HFF-Myc (cell line): ENCODE measurements at regions not wholly inside any gene's neighbourhood (a gene's known extent, or its start where the extent isn't known, plus 50 kb on each side); places are given as distances from the start of the nearest gene placed in this dataset.

Source experiments
- DNase-seq: peaks from one replicate; pipeline ENCODE4 v3.0.0-alpha.2; 2011; ENCODE audit warnings: low read depth; ENCODE audit errors: extremely low read depth
- H3K4me3 ChIP-seq: replicated peaks from 2 replicates; pipeline ENCODE4 v1.5.1; 2011; ENCODE audit warnings: low read depth, mild to moderate bottlenecking, control low read depth, low read length
- CTCF ChIP-seq: IDR thresholded peaks from 2 replicates; pipeline ENCODE4 v1.5.1; 2012; ENCODE audit warnings: mild to moderate bottlenecking, low read depth, low read length, control low read depth; ENCODE audit errors: missing control alignments

- no peak for TF ChIP-seq CTCF
- no peak overlapping the region for H3K4me3 ChIP-seq
- DNase-seq, result no peak
Observed at GRCh38 chr1:193545171-193545570, 358.8 kb upstream of the B3GALT2 start.

- no peak for TF ChIP-seq CTCF
- DNase-seq, result peak; percentile 86
- H3K4me3 ChIP-seq, result no peak overlapping the region
Observed at GRCh38 chr1:193543259-193543658, 356.8 kb upstream of the B3GALT2 start.

GRCh38 chr1:193542690-193543089, 356.3 kb upstream of the B3GALT2 start:
- no peak for TF ChIP-seq CTCF
- no peak for DNase-seq
- no peak overlapping the region for H3K4me3 ChIP-seq

GRCh38 chr1:193540511-193540910, 354.1 kb upstream of the B3GALT2 start:
- no peak for DNase-seq
- no peak overlapping the region for H3K4me3 ChIP-seq
- TF ChIP-seq CTCF, result no peak

- no peak overlapping the region for H3K4me3 ChIP-seq
- no peak for DNase-seq
- no peak for TF ChIP-seq CTCF
Observed at GRCh38 chr1:193539731-193540459, 353.5 kb upstream of the B3GALT2 start.

- H3K4me3 ChIP-seq, result no peak overlapping the region
- no peak for TF ChIP-seq CTCF
- DNase-seq, result no peak
Observed at GRCh38 chr1:193538680-193539079, 352.3 kb upstream of the B3GALT2 start.

- no peak for TF ChIP-seq CTCF
- no peak overlapping the region for H3K4me3 ChIP-seq
- DNase-seq, result no peak
Observed at GRCh38 chr1:193538003-193538354, 351.6 kb upstream of the B3GALT2 start.
